C4-2B (cell line): ENCODE measurements at regions not wholly inside any gene's neighbourhood (a gene's known extent, or its start where the extent isn't known, plus 50 kb on each side); places are given as distances from the start of the nearest gene placed in this dataset.

Experiments
- ZFX ChIP-seq: fragments of 450-650 bp; IDR thresholded peaks from 2 replicates; pipeline ENCODE4 v1.6.1; 2017
- TF ChIP-seq, protein P1 (sequence below): fragments of 450-650 bp; conservative IDR thresholded peaks from 2 replicates; pipeline ENCODE4 v1.5.1; 2017; ENCODE audit warnings: mild to moderate bottlenecking

GRCh38 chr9:119052339-119053030, 316.8 kb downstream of the BRINP1 start:
- TF ChIP-seq, protein P1, sequence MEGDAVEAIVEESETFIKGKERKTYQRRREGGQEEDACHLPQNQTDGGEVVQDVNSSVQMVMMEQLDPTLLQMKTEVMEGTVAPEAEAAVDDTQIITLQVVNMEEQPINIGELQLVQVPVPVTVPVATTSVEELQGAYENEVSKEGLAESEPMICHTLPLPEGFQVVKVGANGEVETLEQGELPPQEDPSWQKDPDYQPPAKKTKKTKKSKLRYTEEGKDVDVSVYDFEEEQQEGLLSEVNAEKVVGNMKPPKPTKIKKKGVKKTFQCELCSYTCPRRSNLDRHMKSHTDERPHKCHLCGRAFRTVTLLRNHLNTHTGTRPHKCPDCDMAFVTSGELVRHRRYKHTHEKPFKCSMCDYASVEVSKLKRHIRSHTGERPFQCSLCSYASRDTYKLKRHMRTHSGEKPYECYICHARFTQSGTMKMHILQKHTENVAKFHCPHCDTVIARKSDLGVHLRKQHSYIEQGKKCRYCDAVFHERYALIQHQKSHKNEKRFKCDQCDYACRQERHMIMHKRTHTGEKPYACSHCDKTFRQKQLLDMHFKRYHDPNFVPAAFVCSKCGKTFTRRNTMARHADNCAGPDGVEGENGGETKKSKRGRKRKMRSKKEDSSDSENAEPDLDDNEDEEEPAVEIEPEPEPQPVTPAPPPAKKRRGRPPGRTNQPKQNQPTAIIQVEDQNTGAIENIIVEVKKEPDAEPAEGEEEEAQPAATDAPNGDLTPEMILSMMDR: no peak
- no peak for TF ChIP-seq ZFX
